ENCODE measurements at regions not wholly inside any gene's neighbourhood (a gene's known extent, or its start where the extent isn't known, plus 50 kb on each side); places are given as distances from the start of the nearest gene placed in this dataset.

DNA sequence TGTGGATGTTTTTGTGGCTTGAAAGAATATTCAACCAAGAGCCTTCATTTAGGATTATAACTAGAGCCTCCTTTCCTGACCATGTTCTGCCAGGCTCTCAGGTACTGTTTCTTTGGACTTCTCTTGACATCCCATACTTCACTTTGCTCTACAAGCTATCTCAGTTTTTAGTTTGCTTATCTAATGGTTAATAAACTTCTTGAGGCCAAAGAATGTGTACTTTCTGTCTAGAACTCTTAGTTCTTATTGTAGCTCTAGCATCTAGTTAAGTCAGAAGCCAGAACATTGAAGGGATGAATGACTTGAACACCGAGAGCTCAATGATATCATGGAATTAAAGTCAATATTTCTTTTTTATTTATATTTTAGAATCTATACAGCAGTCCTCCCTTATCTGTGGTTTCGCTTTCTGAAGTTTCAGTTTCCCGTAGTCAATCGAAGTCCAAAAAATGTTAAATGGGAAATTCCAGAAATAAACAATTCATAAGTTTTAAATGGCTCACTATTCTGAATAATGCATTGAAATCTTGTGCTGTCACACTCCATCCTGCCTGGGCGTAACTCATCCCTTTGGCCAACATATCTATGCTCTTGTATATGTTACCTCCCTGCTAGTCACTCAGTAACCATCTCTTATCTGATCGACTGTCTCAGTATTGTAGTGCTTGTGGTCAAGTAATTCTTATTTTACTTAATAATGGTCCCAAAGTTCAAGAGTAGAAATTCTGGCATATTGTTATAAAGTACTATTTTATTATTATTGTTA, 368.6 kb upstream of the RBMS3 start:
- H3K4me3 ChIP-seq (ENCODE audit: low read depth, poor library complexity, severe bottlenecking) = no peak overlapping the region
- intact Hi-C loops (cut with DNase I; ENCODE audit: low total_unique reads) = no loop called here
- no peak for DNase-seq (ENCODE audit: low spot score in 2 of 2)
- WGBS, 2 donors = 88 to 89% methylated on average over 6 of the region's 6 CpGs
- no peak for TF ChIP-seq POLR2A (IDR thresholded peaks at IDR 0.05)
- TF ChIP-seq, protein P1, sequence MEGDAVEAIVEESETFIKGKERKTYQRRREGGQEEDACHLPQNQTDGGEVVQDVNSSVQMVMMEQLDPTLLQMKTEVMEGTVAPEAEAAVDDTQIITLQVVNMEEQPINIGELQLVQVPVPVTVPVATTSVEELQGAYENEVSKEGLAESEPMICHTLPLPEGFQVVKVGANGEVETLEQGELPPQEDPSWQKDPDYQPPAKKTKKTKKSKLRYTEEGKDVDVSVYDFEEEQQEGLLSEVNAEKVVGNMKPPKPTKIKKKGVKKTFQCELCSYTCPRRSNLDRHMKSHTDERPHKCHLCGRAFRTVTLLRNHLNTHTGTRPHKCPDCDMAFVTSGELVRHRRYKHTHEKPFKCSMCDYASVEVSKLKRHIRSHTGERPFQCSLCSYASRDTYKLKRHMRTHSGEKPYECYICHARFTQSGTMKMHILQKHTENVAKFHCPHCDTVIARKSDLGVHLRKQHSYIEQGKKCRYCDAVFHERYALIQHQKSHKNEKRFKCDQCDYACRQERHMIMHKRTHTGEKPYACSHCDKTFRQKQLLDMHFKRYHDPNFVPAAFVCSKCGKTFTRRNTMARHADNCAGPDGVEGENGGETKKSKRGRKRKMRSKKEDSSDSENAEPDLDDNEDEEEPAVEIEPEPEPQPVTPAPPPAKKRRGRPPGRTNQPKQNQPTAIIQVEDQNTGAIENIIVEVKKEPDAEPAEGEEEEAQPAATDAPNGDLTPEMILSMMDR (IDR thresholded peaks at IDR 0.05) = no peak

DNA sequence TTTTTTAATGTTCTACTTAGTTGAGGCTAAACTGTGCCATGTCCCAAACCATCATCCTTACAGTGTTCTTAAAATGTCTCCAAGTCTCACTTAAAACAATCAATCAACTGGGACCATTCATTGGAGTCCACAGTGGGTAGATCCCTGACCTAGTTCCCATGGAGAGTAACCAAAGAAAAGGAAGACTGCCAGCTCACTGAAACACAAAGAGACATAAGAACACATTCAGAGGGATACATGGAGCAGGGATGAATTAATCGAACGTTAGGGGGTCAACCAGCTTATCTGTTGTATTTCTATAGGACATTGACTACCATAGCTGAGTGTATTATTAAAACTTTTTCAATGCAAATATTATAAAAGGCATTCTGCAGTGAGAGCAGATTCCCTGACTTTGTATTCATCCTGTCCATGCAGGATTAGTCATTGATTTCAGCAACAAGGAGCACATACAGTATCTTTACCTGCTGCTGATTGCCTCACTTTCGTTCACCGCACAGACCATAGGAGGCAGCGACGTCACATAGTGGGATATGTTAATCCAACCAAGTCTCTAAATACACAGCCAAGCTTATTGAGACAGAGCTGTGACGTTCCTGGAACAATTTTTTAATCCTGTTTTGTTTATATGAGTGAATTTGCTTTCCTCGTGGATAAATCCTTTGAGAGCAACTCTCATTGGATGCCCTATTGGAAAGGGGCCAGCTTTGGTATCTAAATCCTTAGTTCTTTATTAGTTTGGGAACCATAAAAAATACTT, 364.9 kb upstream of the RBMS3 start:
- 52 to 57% methylated on average over 8 of the region's 8 CpGs for WGBS, 2 donors
- no peak overlapping the region for H3K4me3 ChIP-seq (ENCODE audit: low read depth, poor library complexity, severe bottlenecking)
- DNase-seq (ENCODE audit: low spot score in 2 of 2) = no peak
- no peak for TF ChIP-seq POLR2A (IDR thresholded peaks at IDR 0.05)
- TF ChIP-seq, protein P1 (IDR thresholded peaks at IDR 0.05) = no peak
- intact Hi-C loops (cut with DNase I; ENCODE audit: low total_unique reads) = loop anchor here (5.0 kb wide), 1 partner anchor 861 kb away; no protein-coding TSS in a partner anchor

DNA sequence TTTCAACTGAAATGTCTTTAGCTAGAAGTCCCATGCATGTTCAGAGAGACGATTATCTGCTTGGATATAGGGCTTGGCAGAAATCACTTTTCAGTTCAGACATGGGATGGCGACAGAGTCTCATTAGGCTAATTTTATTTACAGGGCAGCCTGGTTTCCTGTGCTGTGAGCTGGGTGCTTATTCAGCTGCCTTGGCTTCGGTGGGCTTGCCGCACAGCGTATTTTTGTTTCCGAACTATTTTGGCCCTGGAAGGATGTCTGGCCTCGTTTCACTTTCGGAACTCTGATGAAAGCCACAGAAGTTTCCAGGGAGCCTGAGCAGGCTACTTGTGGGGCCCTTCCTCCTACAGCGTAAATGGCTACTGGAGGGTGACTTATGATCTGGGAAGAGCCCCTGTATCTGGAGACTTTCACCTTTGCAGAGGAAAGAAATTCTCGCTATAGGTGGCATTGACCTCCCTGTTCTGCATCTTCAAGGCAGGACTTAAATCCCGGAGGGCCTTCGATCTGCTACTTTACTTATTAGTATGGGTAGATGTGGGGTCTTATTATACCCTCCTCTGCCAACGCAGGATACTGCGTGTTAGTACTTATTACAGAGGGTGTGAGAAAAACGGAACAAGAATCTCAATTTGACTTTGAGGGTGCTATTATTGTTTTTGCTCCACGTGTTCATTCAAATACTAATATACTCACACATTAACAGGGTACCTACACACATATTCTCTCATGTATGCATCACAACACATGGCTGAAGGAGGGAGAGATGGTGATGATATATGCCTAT, 364.0 kb upstream of the RBMS3 start:
- no peak overlapping the region for H3K4me3 ChIP-seq (ENCODE audit: low read depth, poor library complexity, severe bottlenecking)
- TF ChIP-seq POLR2A (IDR thresholded peaks at IDR 0.05) = no peak
- TF ChIP-seq, protein P1 (IDR thresholded peaks at IDR 0.05) = no peak
- intact Hi-C loops (cut with DNase I; ENCODE audit: low total_unique reads) = loop anchor here (5.0 kb wide), 1 partner anchor 860 kb away; no protein-coding TSS in a partner anchor
- peak in 1 of 2 donors; percentile 42 for DNase-seq (ENCODE audit: low spot score in 2 of 2)
- 63 to 66% methylated on average over 16 of the region's 16 CpGs for WGBS, 2 donors

DNA sequence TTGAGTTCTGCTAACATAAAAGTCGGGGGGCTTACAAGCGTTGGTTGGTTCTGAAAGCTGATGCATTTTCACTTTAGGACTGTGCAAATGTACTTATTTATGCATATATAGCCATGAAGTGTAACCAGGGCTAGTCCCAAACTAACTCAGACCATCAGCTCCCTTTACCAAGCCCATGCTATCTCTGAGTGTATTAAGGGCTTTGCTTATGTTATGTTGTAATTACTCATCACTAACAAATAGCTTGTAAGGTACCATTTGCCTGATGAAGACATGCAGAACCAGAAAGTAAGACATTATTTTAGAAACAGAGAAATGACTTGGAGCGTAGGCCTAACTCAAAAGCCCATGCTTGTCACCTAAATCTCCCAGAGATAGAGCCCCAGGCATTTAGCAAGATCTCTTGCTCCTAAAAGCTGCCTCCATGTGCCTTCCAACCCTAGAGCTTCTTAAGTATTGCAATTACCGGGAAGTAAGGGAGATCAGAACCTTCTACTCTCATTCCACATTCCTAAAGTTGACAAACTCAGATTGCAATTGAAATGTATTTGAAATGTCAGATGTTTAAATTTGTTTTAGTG, 362.9 kb upstream of the RBMS3 start:
- no peak overlapping the region for H3K4me3 ChIP-seq (ENCODE audit: low read depth, poor library complexity, severe bottlenecking)
- 86 to 96% methylated on average over 4 of the region's 4 CpGs for WGBS, 2 donors
- TF ChIP-seq, protein P1 (IDR thresholded peaks at IDR 0.05) = no peak
- TF ChIP-seq POLR2A (IDR thresholded peaks at IDR 0.05) = no peak
- intact Hi-C loops (cut with DNase I; ENCODE audit: low total_unique reads) = loop anchor here (5.0 kb wide), 1 partner anchor 859 kb away; no protein-coding TSS in a partner anchor
- no peak for DNase-seq (ENCODE audit: low spot score in 2 of 2)

DNA sequence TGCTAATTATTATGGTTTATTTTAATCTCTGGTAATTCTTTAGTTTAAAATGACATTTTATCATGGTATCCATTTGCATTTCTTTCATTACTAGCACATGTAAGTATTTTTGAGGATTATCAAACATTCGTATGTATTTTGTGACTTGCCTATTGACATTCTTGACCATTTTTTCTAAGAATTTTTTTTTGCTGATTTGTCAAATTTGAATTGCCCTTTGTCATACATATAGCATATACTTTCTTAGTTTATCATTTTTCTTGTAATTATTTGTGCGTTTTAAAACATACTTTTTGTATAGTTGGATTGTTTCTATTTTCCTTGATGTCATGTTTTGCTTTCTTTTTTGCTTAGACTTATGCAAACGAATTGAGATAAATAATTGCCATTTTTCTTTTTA, 358.5 kb upstream of the RBMS3 start:
- TF ChIP-seq POLR2A (IDR thresholded peaks at IDR 0.05) = no peak
- TF ChIP-seq, protein P1 (IDR thresholded peaks at IDR 0.05) = no peak
- no peak overlapping the region for H3K4me3 ChIP-seq (ENCODE audit: low read depth, poor library complexity, severe bottlenecking)
- DNase-seq (ENCODE audit: low spot score in 2 of 2) = no peak
- intact Hi-C loops (cut with DNase I; ENCODE audit: low total_unique reads) = no loop called here
- WGBS, 2 donors = 85 to 88% methylated on average over 3 of the region's 3 CpGs

All from lower leg skin (tissue), 4 donors.